ENCODE measurements at regions not wholly inside any gene's neighbourhood (a gene's known extent, or its start where the extent isn't known, plus 50 kb on each side); places are given as distances from the start of the nearest gene placed in this dataset.
"Not testable (repeated sequence)": the region's sequence is repeated elsewhere in the genome, so short reads cannot be mapped to it uniquely, and the experiment has no call there.

- H3K36me3 ChIP-seq (ENCODE audit: control insufficient read depth, insufficient read depth, low read length) = no peaks in the 10 kb centered on the region
- no peak overlapping the region for H3K4me3 ChIP-seq (ENCODE audit: low read length)
- H3K27me3 ChIP-seq (ENCODE audit: control insufficient read depth, insufficient read depth, low read length) = no peaks in the 10 kb centered on the region
- H3K4me1 ChIP-seq (ENCODE audit: control insufficient read depth, insufficient read depth, low read length) = no peaks in the 10 kb centered on the region
- no peak overlapping the region for H3K9ac ChIP-seq (ENCODE audit: low read length)
- no peak overlapping the region for H3K27ac ChIP-seq (ENCODE audit: low read depth, low read length)
Measured at GRCh38 chr5:21397693-21398092, 1409.7 kb upstream of the CDH18 start.

GRCh38 chr5:21391506-21391905, 1403.5 kb upstream of the CDH18 start:
- no peak overlapping the region for H3K9ac ChIP-seq (ENCODE audit: low read length)
- H3K36me3 ChIP-seq (ENCODE audit: control insufficient read depth, insufficient read depth, low read length) = no peaks in the 10 kb centered on the region
- H3K27me3 ChIP-seq (ENCODE audit: control insufficient read depth, insufficient read depth, low read length) = no peaks in the 10 kb centered on the region
- no peaks in the 10 kb centered on the region for H3K4me1 ChIP-seq (ENCODE audit: control insufficient read depth, insufficient read depth, low read length)
- H3K27ac ChIP-seq (ENCODE audit: low read depth, low read length) = no peak overlapping the region
- no peak overlapping the region for H3K4me3 ChIP-seq (ENCODE audit: low read length)

- H3K27ac ChIP-seq (ENCODE audit: low read depth, low read length); H3K36me3 ChIP-seq (ENCODE audit: control insufficient read depth, insufficient read depth, low read length); H3K9ac ChIP-seq (ENCODE audit: low read length); H3K4me1 ChIP-seq (ENCODE audit: control insufficient read depth, insufficient read depth, low read length); H3K27me3 ChIP-seq (ENCODE audit: control insufficient read depth, insufficient read depth, low read length); H3K4me3 ChIP-seq (ENCODE audit: low read length): not testable (repeated sequence)
Measured at GRCh38 chr5:21360754-21361153, 1372.8 kb upstream of the CDH18 start.

- not testable (repeated sequence) for H3K36me3 ChIP-seq (ENCODE audit: control insufficient read depth, insufficient read depth, low read length); H3K27me3 ChIP-seq (ENCODE audit: control insufficient read depth, insufficient read depth, low read length); H3K4me1 ChIP-seq (ENCODE audit: control insufficient read depth, insufficient read depth, low read length); H3K27ac ChIP-seq (ENCODE audit: low read depth, low read length); H3K4me3 ChIP-seq (ENCODE audit: low read length); H3K9ac ChIP-seq (ENCODE audit: low read length)
Measured at GRCh38 chr5:21341948-21342261, 1353.9 kb upstream of the CDH18 start.

- H3K27me3 ChIP-seq (ENCODE audit: control insufficient read depth, insufficient read depth, low read length); H3K36me3 ChIP-seq (ENCODE audit: control insufficient read depth, insufficient read depth, low read length); H3K9ac ChIP-seq (ENCODE audit: low read length); H3K4me3 ChIP-seq (ENCODE audit: low read length); H3K4me1 ChIP-seq (ENCODE audit: control insufficient read depth, insufficient read depth, low read length); H3K27ac ChIP-seq (ENCODE audit: low read depth, low read length): not testable (repeated sequence)
Measured at GRCh38 chr5:21341203-21341947, 1353.4 kb upstream of the CDH18 start.

GRCh38 chr5:21340233-21340632, 1352.2 kb upstream of the CDH18 start:
- H3K4me3 ChIP-seq (ENCODE audit: low read length); H3K27me3 ChIP-seq (ENCODE audit: control insufficient read depth, insufficient read depth, low read length); H3K36me3 ChIP-seq (ENCODE audit: control insufficient read depth, insufficient read depth, low read length); H3K4me1 ChIP-seq (ENCODE audit: control insufficient read depth, insufficient read depth, low read length); H3K9ac ChIP-seq (ENCODE audit: low read length); H3K27ac ChIP-seq (ENCODE audit: low read depth, low read length): not testable (repeated sequence)

- H3K27me3 ChIP-seq (ENCODE audit: control insufficient read depth, insufficient read depth, low read length); H3K9ac ChIP-seq (ENCODE audit: low read length); H3K4me1 ChIP-seq (ENCODE audit: control insufficient read depth, insufficient read depth, low read length); H3K27ac ChIP-seq (ENCODE audit: low read depth, low read length); H3K36me3 ChIP-seq (ENCODE audit: control insufficient read depth, insufficient read depth, low read length); H3K4me3 ChIP-seq (ENCODE audit: low read length): not testable (repeated sequence)
Measured at GRCh38 chr5:21336478-21336877, 1348.5 kb upstream of the CDH18 start.

GRCh38 chr5:21315376-21315775, 1327.4 kb upstream of the CDH18 start:
- H3K4me3 ChIP-seq (ENCODE audit: low read length); H3K9ac ChIP-seq (ENCODE audit: low read length); H3K27me3 ChIP-seq (ENCODE audit: control insufficient read depth, insufficient read depth, low read length); H3K36me3 ChIP-seq (ENCODE audit: control insufficient read depth, insufficient read depth, low read length); H3K4me1 ChIP-seq (ENCODE audit: control insufficient read depth, insufficient read depth, low read length); H3K27ac ChIP-seq (ENCODE audit: low read depth, low read length): not testable (repeated sequence)

- H3K27me3 ChIP-seq (ENCODE audit: control insufficient read depth, insufficient read depth, low read length) = not testable (repeated sequence)
Measured at GRCh38 chr5:21301205-21301604, 1313.2 kb upstream of the CDH18 start.

GRCh38 chr5:21274361-21274760, 1286.4 kb upstream of the CDH18 start:
- not testable (repeated sequence) for H3K4me1 ChIP-seq (ENCODE audit: control insufficient read depth, insufficient read depth, low read length); H3K9ac ChIP-seq (ENCODE audit: low read length); H3K27me3 ChIP-seq (ENCODE audit: control insufficient read depth, insufficient read depth, low read length); H3K36me3 ChIP-seq (ENCODE audit: control insufficient read depth, insufficient read depth, low read length); H3K4me3 ChIP-seq (ENCODE audit: low read length); H3K27ac ChIP-seq (ENCODE audit: low read depth, low read length)

More at GRCh38 chr5:21301205-21301604, 1313.2 kb upstream of the CDH18 start:
- H3K36me3 ChIP-seq (ENCODE audit: control insufficient read depth, insufficient read depth, low read length); H3K4me3 ChIP-seq (ENCODE audit: low read length); H3K4me1 ChIP-seq (ENCODE audit: control insufficient read depth, insufficient read depth, low read length); H3K27ac ChIP-seq (ENCODE audit: low read depth, low read length); H3K9ac ChIP-seq (ENCODE audit: low read length): not testable (repeated sequence)

GRCh38 chr5:21263361-21263760, 1275.4 kb upstream of the CDH18 start:
- no peaks in the 10 kb centered on the region for H3K36me3 ChIP-seq (ENCODE audit: control insufficient read depth, insufficient read depth, low read length)
- H3K27ac ChIP-seq (ENCODE audit: low read depth, low read length) = no peak overlapping the region
- no peaks in the 10 kb centered on the region for H3K27me3 ChIP-seq (ENCODE audit: control insufficient read depth, insufficient read depth, low read length)
- H3K9ac ChIP-seq (ENCODE audit: low read length) = no peak overlapping the region
- no peak overlapping the region for H3K4me3 ChIP-seq (ENCODE audit: low read length)
- no peaks in the 10 kb centered on the region for H3K4me1 ChIP-seq (ENCODE audit: control insufficient read depth, insufficient read depth, low read length)

GRCh38 chr5:21254161-21254560, 1266.2 kb upstream of the CDH18 start:
- H3K4me3 ChIP-seq (ENCODE audit: low read length) = no peak overlapping the region
- no peaks in the 10 kb centered on the region for H3K27me3 ChIP-seq (ENCODE audit: control insufficient read depth, insufficient read depth, low read length)
- H3K36me3 ChIP-seq (ENCODE audit: control insufficient read depth, insufficient read depth, low read length) = no peaks in the 10 kb centered on the region
- no peaks in the 10 kb centered on the region for H3K4me1 ChIP-seq (ENCODE audit: control insufficient read depth, insufficient read depth, low read length)
- H3K27ac ChIP-seq (ENCODE audit: low read depth, low read length) = no peak overlapping the region
- no peak overlapping the region for H3K9ac ChIP-seq (ENCODE audit: low read length)

GRCh38 chr5:21244982-21245381, 1257.0 kb upstream of the CDH18 start:
- no peak overlapping the region for H3K4me3 ChIP-seq (ENCODE audit: low read length)
- no peak overlapping the region for H3K27ac ChIP-seq (ENCODE audit: low read depth, low read length)
- H3K4me1 ChIP-seq (ENCODE audit: control insufficient read depth, insufficient read depth, low read length) = no peaks in the 10 kb centered on the region
- no peak overlapping the region for H3K9ac ChIP-seq (ENCODE audit: low read length)
- no peaks in the 10 kb centered on the region for H3K36me3 ChIP-seq (ENCODE audit: control insufficient read depth, insufficient read depth, low read length)
- no peaks in the 10 kb centered on the region for H3K27me3 ChIP-seq (ENCODE audit: control insufficient read depth, insufficient read depth, low read length)

Data from rectal smooth muscle tissue (tissue), 1 donor.